ENCODE measurements at regions not wholly inside any gene's neighbourhood (a gene's known extent, or its start where the extent isn't known, plus 50 kb on each side); places are given as distances from the start of the nearest gene placed in this dataset.
"Not testable (repeated sequence)": the region's sequence is repeated elsewhere in the genome, so short reads cannot be mapped to it uniquely, and the experiment has no call there.

GRCh38 chr14:55769877-55770276, 189.9 kb downstream of the KTN1 start:
- no peak for DNase-seq

DNA sequence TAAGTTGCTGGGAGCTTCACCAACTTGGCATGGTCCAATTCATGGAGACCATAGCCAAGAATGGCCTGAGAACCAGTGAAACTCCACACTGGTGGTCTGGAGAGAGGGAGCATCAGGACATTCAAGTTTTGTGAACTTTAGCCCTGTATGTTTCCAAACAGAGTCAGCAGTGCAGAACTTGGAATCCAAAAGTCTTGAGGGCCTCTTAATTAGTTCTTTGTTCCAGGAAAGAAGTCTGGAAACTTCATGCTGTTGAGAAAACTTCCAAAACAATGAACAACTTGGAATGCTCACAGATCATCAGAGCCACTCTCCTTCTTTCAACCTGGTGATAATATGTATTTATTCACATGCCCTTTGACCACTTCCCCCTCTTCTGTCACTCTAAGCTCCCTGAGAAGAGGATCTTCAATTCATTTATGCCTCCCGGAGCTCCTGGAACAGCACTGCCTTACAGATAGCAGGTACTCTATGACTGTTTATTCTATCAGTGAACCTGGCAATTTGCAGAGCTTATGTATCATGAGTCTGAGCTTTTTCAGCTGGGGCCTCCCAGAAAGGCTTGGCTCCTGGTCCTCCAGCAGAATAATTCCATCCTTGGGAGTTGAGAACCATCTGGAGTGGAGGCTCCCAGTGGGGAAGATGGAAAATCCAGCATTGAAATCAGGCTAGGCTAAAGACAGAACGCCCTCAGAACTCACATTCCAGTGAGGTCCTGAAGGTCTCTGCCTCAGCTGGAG, 191.4 kb downstream of the KTN1 start:
- peak; percentile 39 for DNase-seq

DNA sequence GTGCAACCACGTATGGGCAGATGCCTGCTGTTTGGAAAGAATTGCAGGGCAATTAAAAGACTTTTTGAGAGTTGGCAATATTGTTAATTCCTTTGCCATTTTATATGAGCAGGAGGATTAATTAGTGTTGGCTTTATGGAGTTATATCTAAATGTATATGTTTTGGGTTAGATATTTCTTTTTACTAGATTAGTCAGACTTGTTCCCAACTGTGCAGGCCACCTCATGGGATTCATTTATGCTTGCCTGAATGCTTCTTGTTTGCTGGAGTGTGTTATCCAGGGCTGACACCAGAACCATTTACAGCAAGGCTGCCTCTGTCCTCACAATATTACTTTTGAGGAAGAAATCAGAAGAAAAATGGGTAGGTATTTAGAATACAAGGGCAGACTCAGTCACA, 192.5 kb downstream of the KTN1 start:
- no peak for DNase-seq

DNA sequence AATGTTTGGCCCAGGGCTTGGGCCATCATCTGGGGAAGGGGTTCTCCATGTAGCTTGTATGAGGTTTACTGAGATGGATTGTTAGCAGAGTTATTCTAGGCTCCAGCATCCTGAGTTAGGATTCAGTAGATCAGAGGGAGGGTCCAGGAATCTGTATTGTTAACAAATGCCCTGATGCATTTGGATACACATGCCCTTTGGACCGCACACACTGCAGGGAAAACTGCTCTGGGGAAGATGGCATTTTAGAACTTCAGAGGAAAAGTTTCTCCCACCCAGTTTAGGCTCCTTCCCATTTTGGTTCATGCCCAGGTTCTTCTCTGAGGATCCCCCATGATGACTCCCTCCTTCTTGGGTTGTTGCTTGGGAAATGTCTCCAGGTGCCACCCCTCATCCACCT, 193.3 kb downstream of the KTN1 start:
- DNase-seq = no peak

GRCh38 chr14:55773984-55774545, 194.1 kb downstream of the KTN1 start:
- no peak for DNase-seq

DNA sequence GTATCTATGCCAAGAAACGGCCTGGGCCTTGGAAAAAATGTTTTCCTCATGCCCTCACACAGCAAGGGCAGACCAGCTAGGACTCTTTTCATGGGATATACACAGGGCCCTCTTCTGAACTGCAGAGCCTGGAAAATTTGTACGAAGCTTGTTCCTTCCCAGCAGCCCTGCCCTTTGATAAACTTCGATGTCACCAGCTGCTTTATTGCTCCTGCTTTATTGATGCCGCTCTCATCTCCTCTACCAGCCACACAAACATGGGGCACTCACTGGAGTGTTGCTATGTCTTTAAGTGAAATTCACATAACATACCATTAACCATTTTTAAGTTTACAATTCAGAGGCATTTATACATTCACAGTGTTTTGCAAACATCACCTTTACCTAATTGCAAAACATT, 197.9 kb downstream of the KTN1 start:
- no peak for DNase-seq

DNA sequence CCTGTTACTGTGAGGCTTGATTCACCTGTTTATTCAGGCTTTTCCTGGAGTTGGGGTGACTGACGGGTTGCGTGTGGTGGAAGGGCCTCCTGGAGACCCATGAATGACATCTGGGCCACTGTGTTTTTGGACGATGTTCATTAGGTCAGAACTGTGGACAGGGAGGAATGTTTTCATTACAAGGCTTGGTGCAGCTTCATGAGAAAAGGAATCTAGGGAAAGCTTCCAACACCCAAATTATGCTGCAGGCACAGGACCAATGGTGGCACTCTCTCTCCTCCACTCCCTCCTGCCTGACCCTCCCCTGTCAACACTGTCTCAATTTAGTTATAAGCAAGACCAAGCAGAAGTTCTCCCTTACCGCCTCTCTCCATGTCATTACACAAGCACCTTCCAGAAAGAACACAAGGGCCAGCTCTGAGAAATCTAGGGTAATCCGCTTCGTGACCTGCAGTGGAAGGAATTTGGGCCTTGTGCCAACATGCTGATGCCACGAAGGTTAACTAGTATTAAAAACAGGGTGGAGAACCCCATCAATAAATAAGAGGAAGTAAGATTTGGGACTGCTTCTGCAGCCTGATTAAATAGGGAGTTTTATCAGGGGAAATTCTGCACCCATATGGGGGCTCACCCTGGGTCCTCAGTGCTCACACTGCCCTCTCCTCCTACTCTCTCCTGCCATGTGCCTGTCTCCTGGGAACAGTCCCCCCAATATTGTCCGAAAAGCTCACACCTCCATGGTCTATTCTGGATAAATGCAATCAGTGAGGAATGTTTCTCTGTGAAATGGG, 200.3 kb downstream of the KTN1 start:
- DNase-seq = no peak

DNA sequence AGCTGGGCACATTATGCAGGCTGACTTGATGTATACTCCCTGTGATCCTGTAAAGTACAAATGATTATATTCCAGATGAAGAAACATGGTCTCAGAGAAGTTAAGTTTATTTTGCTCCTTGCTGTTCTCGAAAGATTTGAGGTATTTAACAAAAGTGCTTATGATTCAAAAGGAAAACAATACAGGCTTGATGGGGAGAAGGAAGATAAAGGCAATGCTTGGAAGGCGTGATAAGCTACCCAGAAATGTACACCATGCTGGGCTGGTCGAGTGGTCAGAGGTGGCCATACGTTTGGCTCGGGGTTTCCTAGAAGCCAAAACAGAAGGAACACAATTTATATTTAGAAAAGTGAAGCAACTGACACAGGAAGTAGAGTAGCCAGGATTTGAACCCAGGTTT, 201.0 kb downstream of the KTN1 start:
- DNase-seq = no peak

DNA sequence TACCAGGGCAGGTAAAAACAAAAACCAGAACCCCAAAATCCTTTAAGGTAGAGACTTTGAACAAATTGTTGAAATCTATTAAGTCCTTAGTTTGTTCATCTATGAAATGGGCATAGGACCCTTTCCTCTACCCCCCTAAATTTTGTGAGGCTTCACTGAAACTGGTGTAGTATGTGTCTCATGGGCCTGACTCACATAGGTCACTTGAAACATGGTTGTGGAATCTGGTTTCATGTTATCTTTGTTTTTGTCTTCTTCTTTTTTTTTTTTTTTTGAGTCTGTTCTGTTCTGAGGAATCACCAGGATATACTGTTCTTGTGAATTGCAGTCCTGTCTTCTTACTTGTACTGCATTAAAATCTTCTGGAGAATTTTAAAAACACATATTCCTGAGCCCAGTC, 202.2 kb downstream of the KTN1 start:
- no peak for DNase-seq

- no peak for DNase-seq
Observed at GRCh38 chr14:55789406-55789805, 209.4 kb downstream of the KTN1 start.

GRCh38 chr14:55794655-55795595, 214.9 kb downstream of the KTN1 start:
- no peak for DNase-seq

GRCh38 chr14:55796513-55796912, 216.5 kb downstream of the KTN1 start:
- not testable (repeated sequence) for DNase-seq

DNA sequence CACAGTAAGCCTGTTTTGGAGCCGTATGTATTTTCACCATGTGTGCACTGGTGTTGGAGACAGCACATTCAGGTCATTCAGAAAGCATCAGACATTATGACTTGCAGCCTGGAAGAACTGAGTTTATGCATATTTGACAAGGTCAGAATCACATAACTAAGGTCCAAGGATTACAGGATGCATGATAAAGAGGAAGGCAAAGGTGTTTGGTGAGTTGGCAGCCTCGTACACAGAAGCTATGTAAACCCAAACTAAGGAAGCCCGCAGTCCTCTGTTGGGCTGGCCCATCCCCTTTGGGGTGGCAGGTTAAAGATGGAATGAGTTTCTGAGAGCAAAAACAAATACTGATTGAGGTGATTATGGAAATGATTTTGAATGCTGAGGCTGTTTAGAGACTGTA, 218.4 kb downstream of the KTN1 start:
- DNase-seq = no peak

- no peak for DNase-seq
Observed at GRCh38 chr14:55799508-55800095, 219.6 kb downstream of the KTN1 start.

DNA sequence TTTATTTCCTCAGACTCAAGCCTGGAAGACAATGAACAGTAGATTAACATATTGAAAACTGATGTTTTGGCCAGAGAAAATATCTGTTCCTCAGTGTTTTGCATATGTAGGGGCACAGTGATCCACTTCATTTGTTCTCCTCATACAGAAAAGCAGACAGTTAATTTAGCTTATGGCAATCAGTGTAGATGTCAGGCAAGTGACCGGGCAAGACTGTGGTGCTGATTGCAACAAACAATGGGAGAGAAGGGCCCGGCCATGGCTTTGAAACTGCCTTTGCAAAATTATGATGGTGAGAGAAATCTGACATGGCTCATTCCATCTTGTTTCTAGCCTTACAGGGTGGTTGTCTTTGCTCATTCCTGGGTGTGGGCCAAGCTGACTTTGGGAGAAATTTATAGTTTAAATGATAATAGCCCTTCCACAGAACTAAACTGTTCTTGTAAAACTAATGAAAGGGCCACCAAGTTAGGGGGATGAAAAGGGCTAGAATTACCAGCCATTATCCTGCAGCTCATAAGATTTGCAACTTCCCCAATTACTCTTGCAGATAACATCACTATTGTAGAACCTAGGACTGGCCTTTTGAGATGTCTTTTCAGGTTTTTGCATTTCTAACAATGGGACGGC, 220.3 kb downstream of the KTN1 start:
- no peak for DNase-seq

DNA sequence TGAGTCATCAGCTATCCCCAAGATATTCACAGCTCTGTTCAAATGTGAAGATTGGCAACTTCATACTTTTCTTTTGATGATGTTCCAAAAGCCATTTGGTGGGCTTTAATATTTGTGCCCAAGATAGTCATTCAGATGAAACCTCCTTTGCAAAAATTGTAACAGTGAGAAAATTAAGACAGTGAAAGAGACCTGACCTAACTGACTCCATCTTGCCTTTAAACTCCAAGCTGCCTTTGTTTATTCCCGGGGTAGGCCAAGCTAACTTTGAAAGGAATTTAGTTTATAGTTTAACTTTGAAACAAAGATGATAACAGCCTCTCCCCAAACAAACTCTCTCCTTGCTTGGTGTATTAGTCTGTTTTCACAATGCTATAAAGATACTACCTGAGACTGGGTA, 221.1 kb downstream of the KTN1 start:
- no peak for DNase-seq

DNA sequence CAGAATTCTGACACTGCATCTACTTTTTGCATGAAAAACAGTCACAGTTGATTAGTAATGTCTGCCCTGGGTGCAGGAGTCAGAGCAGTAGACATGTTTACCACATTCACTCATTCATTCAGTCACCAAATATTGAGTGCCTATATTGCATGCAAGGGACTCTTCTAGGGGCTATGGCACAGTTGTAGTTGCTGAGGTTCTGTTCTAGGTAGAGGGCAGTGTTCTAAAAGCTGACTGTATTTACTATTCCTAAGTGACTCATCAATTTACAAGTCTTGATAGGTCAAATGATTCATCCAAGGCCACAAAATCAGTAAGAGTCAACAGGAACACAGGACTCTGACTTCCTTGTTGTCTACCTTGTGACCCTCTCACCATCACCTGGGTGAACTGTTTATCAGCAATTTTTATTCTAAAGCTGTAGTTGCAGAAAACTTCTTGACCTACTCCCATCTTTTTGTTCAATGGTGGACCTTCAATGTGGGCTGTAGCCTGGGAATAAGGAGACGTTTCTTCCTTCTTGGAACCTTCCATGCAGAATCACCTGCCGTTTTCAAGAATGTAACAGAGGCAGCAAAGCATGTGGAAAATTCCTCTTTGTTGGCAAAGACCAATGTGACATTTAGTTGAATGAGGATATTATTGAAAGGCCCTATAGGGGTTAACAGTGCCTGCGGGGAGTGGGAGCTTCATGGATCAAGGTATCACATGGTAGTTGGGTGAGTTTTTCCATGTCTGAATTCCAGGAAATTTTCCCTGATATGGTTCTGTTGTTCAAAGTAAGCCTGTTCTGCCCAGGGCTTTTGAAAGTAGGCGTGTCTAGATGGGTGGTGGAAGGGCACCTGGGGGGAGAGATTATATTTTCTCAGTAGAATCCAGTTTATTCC, 223.2 kb downstream of the KTN1 start:
- no peak for DNase-seq

GRCh38 chr14:55803873-55804553, 224.0 kb downstream of the KTN1 start:
- DNase-seq = no peak

GRCh38 chr14:55805250-55805649, 225.2 kb downstream of the KTN1 start:
- DNase-seq = no peak

All from right hindlimb (tissue), 1 donor.